Colonic mucosa (tissue), 4 donors: ENCODE measurements at regions not wholly inside any gene's neighbourhood (a gene's known extent, or its start where the extent isn't known, plus 50 kb on each side); places are given as distances from the start of the nearest gene placed in this dataset.

Source experiments
- DNase-seq: peaks from one replicate; pipeline ENCODE4 v3.0.0-alpha.2; 2020
- H3K27ac ChIP-seq: fragments of 200-600 bp; one replicate; pipeline ENCODE4 v1.8.0; 2021
- H3K27me3 ChIP-seq: fragments of 200-600 bp; one replicate; pipeline ENCODE4 v1.8.0; 2021
- H3K36me3 ChIP-seq: fragments of 200-600 bp; one replicate; pipeline ENCODE4 v1.8.0; 2021
- H3K4me1 ChIP-seq: fragments of 200-600 bp; one replicate; pipeline ENCODE4 v1.8.0; 2021; ENCODE audit warnings: mild to moderate bottlenecking
- H3K4me3 ChIP-seq: fragments of 200-600 bp; one replicate; pipeline ENCODE4 v1.8.0; 2021
- H3K9ac ChIP-seq, 2 donors: one replicate each; pipeline ENCODE4 v1.7.0; 2013; ENCODE audit warnings: control low read depth in 2 of 2, low read depth in 2 of 2, low read length in 2 of 2
- H3K9me3 ChIP-seq: fragments of 200-600 bp; one replicate; pipeline ENCODE4 v1.8.0; 2021
- intact Hi-C: fragments of 100-400 bp; cut with DNase I; formaldehyde crosslinking; loops from one replicate; pipeline ENCODE4 v1.14.1; 2022
- TF ChIP-seq, protein P1 (sequence below): fragments of 200-600 bp; IDR thresholded peaks from one replicate; pipeline ENCODE4 v1.8.0; 2022; ENCODE audit warnings: antibody characterized with exemption, mild to moderate bottlenecking
- donor health status: healthy.
- donor health status: DM: no; HTN: no; CAD: no.
- donor health status: DM: no; HTN: no; CAD: no.

DNA sequence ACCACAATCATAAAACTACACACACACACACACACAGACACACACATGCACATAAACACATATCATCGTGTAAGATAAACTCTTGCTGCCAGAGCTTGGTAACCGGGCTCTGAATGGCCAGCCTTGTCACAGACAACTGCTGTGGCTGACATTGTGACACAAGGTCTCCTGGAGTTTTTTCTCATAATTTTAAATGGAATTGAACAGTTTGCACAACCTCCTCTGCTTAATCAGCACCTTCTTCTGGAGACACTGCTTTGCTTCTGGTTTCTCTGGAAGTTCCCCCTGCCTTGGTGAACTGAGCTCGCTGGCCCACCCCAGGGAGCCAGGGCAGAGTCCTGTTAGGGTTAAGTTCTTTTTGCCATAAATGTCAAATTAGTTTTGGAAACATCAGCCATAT is 115.4 kb downstream of the UTP18 start:
- intact Hi-C loops, result no loop called here
- Histone ChIP-seq H3K27me3 (no peaks in the 10 kb centered on the region), H3K9me3 (no peaks in the 10 kb centered on the region), H3K36me3 (no peaks in the 10 kb centered on the region), H3K27ac (no peak overlapping the region), H3K4me1 (no peaks in the 10 kb centered on the region), H3K9ac (no peak overlapping the region), H3K4me3 (no peak overlapping the region)
- DNase-seq, result no peak
- TF ChIP-seq, protein P1, sequence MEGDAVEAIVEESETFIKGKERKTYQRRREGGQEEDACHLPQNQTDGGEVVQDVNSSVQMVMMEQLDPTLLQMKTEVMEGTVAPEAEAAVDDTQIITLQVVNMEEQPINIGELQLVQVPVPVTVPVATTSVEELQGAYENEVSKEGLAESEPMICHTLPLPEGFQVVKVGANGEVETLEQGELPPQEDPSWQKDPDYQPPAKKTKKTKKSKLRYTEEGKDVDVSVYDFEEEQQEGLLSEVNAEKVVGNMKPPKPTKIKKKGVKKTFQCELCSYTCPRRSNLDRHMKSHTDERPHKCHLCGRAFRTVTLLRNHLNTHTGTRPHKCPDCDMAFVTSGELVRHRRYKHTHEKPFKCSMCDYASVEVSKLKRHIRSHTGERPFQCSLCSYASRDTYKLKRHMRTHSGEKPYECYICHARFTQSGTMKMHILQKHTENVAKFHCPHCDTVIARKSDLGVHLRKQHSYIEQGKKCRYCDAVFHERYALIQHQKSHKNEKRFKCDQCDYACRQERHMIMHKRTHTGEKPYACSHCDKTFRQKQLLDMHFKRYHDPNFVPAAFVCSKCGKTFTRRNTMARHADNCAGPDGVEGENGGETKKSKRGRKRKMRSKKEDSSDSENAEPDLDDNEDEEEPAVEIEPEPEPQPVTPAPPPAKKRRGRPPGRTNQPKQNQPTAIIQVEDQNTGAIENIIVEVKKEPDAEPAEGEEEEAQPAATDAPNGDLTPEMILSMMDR, result no peak

DNA sequence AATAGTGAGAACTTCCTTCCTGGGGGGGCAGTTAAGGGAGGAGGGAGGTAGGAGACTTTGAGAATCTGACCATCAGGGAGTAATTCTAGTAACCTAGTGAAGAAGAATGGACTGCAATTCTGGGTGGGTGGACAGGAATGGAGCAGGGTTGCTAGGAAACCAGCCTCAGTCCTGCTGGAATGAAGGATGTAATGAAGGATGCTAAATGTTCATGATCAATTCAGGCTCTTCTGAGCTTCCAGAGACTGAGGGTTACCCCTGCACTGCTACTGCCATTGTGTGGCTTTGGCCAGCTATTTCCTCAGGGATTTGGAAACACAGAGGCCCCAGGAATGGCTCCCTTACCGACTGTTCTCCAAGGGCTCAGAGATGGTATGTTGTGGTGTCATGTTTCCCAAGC is 116.4 kb downstream of the UTP18 start:
- Histone ChIP-seq H3K36me3 (no peaks in the 10 kb centered on the region), H3K4me1 (no peaks in the 10 kb centered on the region), H3K4me3 (no peak overlapping the region), H3K27ac (no peak overlapping the region), H3K9me3 (no peaks in the 10 kb centered on the region), H3K27me3 (no peaks in the 10 kb centered on the region), H3K9ac (no peak overlapping the region)
- intact Hi-C loops, result no loop called here
- TF ChIP-seq, protein P1, result no peak
- DNase-seq, result no peak

- intact Hi-C loops, result no loop called here
- Histone ChIP-seq H3K4me3 (no peak overlapping the region), H3K4me1 (no peaks in the 10 kb centered on the region), H3K36me3 (no peaks in the 10 kb centered on the region), H3K9ac (no peak overlapping the region), H3K27ac (no peak overlapping the region), H3K27me3 (no peaks in the 10 kb centered on the region), H3K9me3 (no peaks in the 10 kb centered on the region)
- no peak for DNase-seq
- TF ChIP-seq, protein P1, result no peak
These were observed 120.9 kb downstream of the UTP18 start for GRCh38 chr17:51381262-51381661.

DNA sequence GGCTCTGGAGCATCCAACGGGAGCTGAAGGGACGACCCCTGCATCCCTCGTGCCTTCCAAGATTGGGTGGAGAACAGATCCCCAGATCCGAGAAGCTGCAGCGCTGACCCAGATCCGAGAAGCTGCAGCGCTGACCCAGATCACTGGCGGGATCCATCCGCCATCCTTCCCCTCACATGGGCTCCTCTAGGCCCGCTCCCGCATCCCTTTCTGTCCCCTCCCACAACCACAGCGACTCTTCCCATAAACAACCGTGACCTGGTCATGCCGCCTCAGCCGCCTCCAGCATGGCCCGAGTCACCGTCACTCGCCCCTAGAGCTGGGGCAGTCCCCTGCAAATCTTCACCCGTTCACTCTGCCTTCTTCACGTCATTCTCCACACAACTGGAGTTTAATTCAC is 124.9 kb downstream of the UTP18 start:
- intact Hi-C loops, result no loop called here

DNA sequence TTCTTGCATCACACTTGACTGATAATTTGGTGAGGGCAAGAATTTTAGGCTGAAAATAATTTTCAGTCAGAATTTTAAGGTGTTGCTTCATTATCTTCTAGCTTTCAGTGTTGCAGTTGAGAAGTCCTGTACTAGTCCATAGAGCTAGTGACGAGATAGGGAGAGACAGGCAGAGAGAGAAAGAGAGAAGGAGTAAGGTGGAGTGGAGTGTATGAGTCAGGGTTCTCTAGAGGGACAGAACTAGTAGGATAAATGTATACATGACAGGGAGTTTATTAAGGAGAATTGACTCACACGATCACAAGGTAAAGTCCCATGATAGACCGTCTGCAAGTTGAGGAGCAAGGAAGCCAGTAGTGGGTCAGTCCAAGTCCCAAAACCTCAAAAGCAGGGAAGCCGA is 127.2 kb downstream of the UTP18 start:
- no peak overlapping the region for H3K27ac ChIP-seq
- H3K27me3 ChIP-seq, result no peaks in the 10 kb centered on the region
- H3K36me3 ChIP-seq, result no peaks in the 10 kb centered on the region
- no peaks in the 10 kb centered on the region for H3K9me3 ChIP-seq
- no peaks in the 10 kb centered on the region for H3K4me1 ChIP-seq
- DNase-seq, result no peak
- intact Hi-C loops, result no loop called here
- H3K4me3 ChIP-seq, result no peak overlapping the region
- no peak overlapping the region for H3K9ac ChIP-seq
- TF ChIP-seq, protein P1, result no peak

More for the DNA sequence above, 124.9 kb downstream of the UTP18 start:
- Histone ChIP-seq H3K9me3 (no peaks in the 10 kb centered on the region), H3K27me3 (no peaks in the 10 kb centered on the region), H3K4me1 (no peaks in the 10 kb centered on the region), H3K9ac (no peak overlapping the region), H3K27ac (no peak overlapping the region), H3K36me3 (no peaks in the 10 kb centered on the region), H3K4me3 (no peak overlapping the region)
- TF ChIP-seq, protein P1, result no peak
- DNase-seq, result no peak

DNA sequence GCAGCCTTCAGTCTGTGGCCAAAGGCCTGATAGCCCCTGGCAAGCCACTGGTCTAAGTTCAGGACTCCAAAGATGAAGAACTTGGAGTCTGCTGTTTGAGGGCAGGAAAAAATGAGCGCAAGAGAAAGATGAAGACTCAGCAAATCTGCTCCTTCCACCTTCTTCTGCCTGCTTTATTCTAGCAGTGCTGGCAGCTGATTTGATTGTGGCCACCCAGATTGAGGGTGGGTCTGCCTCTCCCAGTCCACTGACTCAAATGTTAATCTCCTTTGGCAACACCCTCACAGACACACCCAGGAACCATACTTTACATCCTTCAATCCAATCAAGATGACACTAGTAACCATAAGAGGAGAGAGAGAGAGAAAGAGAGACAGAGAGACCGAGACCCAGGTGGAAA is 127.6 kb downstream of the UTP18 start:
- no peaks in the 10 kb centered on the region for H3K4me1 ChIP-seq
- intact Hi-C loops, result no loop called here
- H3K9me3 ChIP-seq, result no peaks in the 10 kb centered on the region
- H3K4me3 ChIP-seq, result no peak overlapping the region
- DNase-seq, result no peak
- H3K9ac ChIP-seq, result no peak overlapping the region
- H3K27ac ChIP-seq, result no peak overlapping the region
- H3K27me3 ChIP-seq, result no peaks in the 10 kb centered on the region
- H3K36me3 ChIP-seq, result no peaks in the 10 kb centered on the region
- TF ChIP-seq, protein P1, result no peak
